HG02763 (cell line): ENCODE measurements at regions not wholly inside any gene's neighbourhood (a gene's known extent, or its start where the extent isn't known, plus 50 kb on each side); places are given as distances from the start of the nearest gene placed in this dataset.
"Not testable (repeated sequence)": the region's sequence is repeated elsewhere in the genome, so short reads cannot be mapped to it uniquely, and the experiment has no call there.

ENCODE experiments used
- ATAC-seq: cut with Tn5 transposase; IDR thresholded peaks from one replicate; pipeline ENCODE4 v1.9.1; 2021; ENCODE audit warnings: mild to moderate bottlenecking, moderate library complexity; ENCODE audit not compliant: unreplicated experiment

- ATAC-seq = no peak
Measured at GRCh38 chr6:14290041-14290771, 172.6 kb downstream of the CD83 start.

- ATAC-seq = no peak
Measured at GRCh38 chr6:14290772-14291330, 173.3 kb downstream of the CD83 start.

GRCh38 chr6:14291331-14291730 is 173.8 kb downstream of the CD83 start:
- no peak for ATAC-seq

- ATAC-seq = no peak
Measured at GRCh38 chr6:14292119-14292518, 174.5 kb downstream of the CD83 start.

- ATAC-seq = no peak
Measured at GRCh38 chr6:14294270-14294951, 176.8 kb downstream of the CD83 start.

GRCh38 chr6:14296698-14297097 is 179.1 kb downstream of the CD83 start:
- not testable (repeated sequence) for ATAC-seq

GRCh38 chr6:14297118-14297517 is 179.5 kb downstream of the CD83 start:
- ATAC-seq = not testable (repeated sequence)

GRCh38 chr6:14300189-14300588 is 182.6 kb downstream of the CD83 start:
- not testable (repeated sequence) for ATAC-seq

- not testable (repeated sequence) for ATAC-seq
Measured at GRCh38 chr6:14300721-14301120, 183.1 kb downstream of the CD83 start.

GRCh38 chr6:14301477-14301876 is 183.9 kb downstream of the CD83 start:
- not testable (repeated sequence) for ATAC-seq

- no peak for ATAC-seq
Measured at GRCh38 chr6:14305131-14305530, 187.6 kb downstream of the CD83 start.

- ATAC-seq = no peak
Measured at GRCh38 chr6:14305624-14306023, 188.1 kb downstream of the CD83 start.

GRCh38 chr6:14306151-14306906 is 188.8 kb downstream of the CD83 start:
- no peak for ATAC-seq

- no peak for ATAC-seq
Measured at GRCh38 chr6:14309516-14309915, 191.9 kb downstream of the CD83 start.

- ATAC-seq = no peak
Measured at GRCh38 chr6:14309951-14310445, 192.4 kb downstream of the CD83 start.

- ATAC-seq = no peak
Measured at GRCh38 chr6:14310960-14311359, 193.4 kb downstream of the CD83 start.

- ATAC-seq = no peak
Measured at GRCh38 chr6:14312587-14312986, 195.0 kb downstream of the CD83 start.

- ATAC-seq = no peak
Measured at GRCh38 chr6:14313248-14313647, 195.7 kb downstream of the CD83 start.

- no peak for ATAC-seq
Measured at GRCh38 chr6:14315353-14315752, 197.8 kb downstream of the CD83 start.

- ATAC-seq = no peak
Measured at GRCh38 chr6:14316651-14317386, 199.2 kb downstream of the CD83 start.
